Esophagus squamous epithelium (tissue), 4 donors: ENCODE measurements at regions not wholly inside any gene's neighbourhood (a gene's known extent, or its start where the extent isn't known, plus 50 kb on each side); places are given as distances from the start of the nearest gene placed in this dataset.

Source experiments
- CTCF ChIP-seq, 6 experiments: fragments of 450-650 bp in 4 of 6; fragments of 200-600 bp in 2 of 6; sonication (generic) in 2 of 6; IDR thresholded peaks; one replicate each; pipeline ENCODE4 v1.5.1; 2016 to 2019; ENCODE audit warnings: antibody characterized with exemption in 6 of 6, mild to moderate bottlenecking in 4 of 6, moderate library complexity in 4 of 6
- POLR2A ChIP-seq, 4 donors: fragments of 450-650 bp; IDR thresholded peaks; one replicate each; pipeline ENCODE4 v1.6.1; 2017; ENCODE audit warnings: antibody characterized with exemption in 4 of 4, mild to moderate bottlenecking in 4 of 4, moderate library complexity in 3 of 4

- TF ChIP-seq CTCF (IDR thresholded peaks at IDR 0.05) (no peak), POLR2A (IDR thresholded peaks at IDR 0.05) (no peak)
Measured at GRCh38 chr2:734496-734895, 57.3 kb upstream of the TMEM18 start.
